IPS DF 6.9 (cell line): ENCODE measurements at regions not wholly inside any gene's neighbourhood (a gene's known extent, or its start where the extent isn't known, plus 50 kb on each side); places are given as distances from the start of the nearest gene placed in this dataset.
"Not testable (repeated sequence)": the region's sequence is repeated elsewhere in the genome, so short reads cannot be mapped to it uniquely, and the experiment has no call there.

Experiments
- DNase-seq: peaks from one replicate; pipeline ENCODE4 v3.0.0-alpha.2; 2013; ENCODE audit warnings: low read depth, low spot score
- H3K27ac ChIP-seq: one replicate; pipeline ENCODE4 v1.5.1; 2013; ENCODE audit warnings: low read length, control low read depth
- H3K27me3 ChIP-seq: 2 replicates; pipeline ENCODE4 v1.6.1; 2013; ENCODE audit warnings: mild to moderate bottlenecking, low read length; ENCODE audit not compliant: control insufficient read depth, insufficient read depth
- H3K36me3 ChIP-seq: 2 replicates; pipeline ENCODE4 v1.6.1; 2013; ENCODE audit warnings: low read length; ENCODE audit not compliant: control insufficient read depth, insufficient read depth
- H3K4me1 ChIP-seq: 2 replicates; pipeline ENCODE4 v1.6.1; 2013; ENCODE audit warnings: low read length; ENCODE audit not compliant: control insufficient read depth, insufficient read depth
- H3K4me3 ChIP-seq: 2 replicates; pipeline ENCODE4 v1.5.1; 2013; ENCODE audit warnings: mild to moderate bottlenecking, low read length
- H3K9me3 ChIP-seq: 2 replicates; pipeline ENCODE4 v1.6.1; 2013; ENCODE audit warnings: low read length, inconsistent platforms; ENCODE audit not compliant: control insufficient read depth, insufficient read depth
- WGBS: extraction: QIAGEN DNeasy Blood & Tissue Kit; methylation state at CpG from one replicate; pipeline ENCODE4 v1.1.7; 2013; ENCODE audit warnings: mixed read lengths, missing lambda C conversion rate; ENCODE audit not compliant: insufficient read length, insufficient coverage; 5-methylcytosine and 5-hydroxymethylcytosine counted together

DNA sequence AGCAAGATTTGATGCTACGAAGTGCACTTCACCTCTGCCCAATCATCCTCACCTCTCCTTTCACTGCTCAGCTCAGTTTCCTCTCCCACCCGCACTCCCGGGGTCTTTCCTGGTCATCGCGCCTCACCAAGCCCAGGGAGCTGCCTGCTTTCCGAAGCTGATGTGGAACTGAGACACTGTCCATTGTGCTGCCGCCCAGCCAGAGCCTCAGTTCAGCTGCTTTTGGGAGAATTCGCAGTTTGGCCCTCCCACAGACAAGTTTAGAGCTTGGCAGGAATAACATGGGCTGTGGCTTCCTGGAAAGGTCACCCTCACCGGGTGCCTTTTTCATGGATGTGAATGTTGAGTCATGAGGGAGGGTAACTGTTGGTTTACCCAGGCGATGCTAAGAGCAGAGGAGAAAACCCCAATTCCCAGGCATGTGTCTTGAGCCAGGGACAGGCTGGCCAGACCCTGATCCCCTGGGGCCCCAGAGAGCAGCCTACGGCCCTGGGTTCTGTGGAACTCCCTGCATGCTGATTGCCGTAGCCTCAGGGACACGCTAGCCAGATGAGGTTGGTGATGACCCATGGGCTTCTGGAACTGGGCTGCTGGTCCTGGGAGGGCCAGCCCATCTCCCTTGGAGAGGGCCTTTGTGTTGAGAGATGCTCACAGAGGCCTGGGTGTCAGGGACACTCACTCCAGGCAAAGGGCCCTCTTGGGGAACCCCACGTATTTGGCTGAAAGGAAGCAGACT lies 1687.5 kb downstream of the TP53TG3F start:
- no peaks in the 10 kb centered on the region; the same call in 1 of the 2 replicates for H3K4me1 ChIP-seq
- no CpG with 5 or more reads among the region's 14 CpGs for WGBS
- no peak overlapping the region for H3K4me3 ChIP-seq
- no peaks in the 10 kb centered on the region for H3K36me3 ChIP-seq
- no peak for DNase-seq
- peaks cover 37% of the 10 kb centered on the region for H3K9me3 ChIP-seq
- H3K27ac ChIP-seq = no peak overlapping the region
- no peaks in the 10 kb centered on the region for H3K27me3 ChIP-seq

DNA sequence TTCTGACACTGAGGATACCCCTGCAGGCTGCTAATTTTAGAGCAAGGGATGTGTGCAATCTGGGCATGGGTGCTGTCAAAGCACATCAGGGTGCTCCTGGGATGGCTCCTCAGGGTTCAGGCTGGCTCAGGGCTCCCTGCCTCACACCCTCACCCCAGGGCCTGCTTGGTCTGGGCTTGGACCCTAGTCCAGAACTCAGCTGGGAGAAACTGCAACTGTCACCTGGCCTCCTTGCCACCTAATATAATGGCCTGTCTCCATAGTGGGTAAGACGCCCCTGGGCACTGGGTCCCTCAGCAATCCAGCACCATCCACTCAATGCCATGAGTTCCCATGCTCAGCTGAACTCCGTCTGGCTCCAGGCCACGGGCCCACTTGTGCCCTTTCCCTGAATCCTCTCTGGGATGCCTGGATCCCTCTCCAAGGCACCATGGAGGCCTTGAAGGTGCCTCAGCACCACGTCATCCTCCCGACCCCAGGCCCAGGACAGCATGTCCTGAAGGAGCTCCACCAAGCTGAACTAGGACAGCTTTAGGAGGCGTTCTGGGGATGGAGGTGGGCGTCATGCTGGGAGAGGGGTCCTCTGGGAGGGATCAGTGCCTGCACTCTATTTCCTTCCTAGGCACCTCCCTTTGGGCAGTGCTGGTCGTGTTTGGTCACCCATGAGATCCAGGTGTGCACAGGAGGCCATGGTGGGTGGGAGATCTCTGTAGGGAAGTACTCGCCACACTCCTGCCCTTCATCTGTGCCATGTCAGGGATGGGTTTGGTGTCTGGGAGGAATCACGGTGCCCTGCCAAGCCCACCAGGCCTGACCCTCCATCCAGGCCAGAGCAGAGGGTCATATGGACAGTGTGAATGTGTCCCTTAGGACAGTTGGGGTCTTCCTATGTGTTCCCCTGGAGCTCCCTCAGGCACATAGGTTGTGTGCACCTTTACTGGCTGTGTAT lies 1688.4 kb downstream of the TP53TG3F start:
- WGBS = no CpG with 5 or more reads among the region's 10 CpGs
- H3K9me3 ChIP-seq = peaks cover 36% of the 10 kb centered on the region
- DNase-seq = no peak
- no peak overlapping the region for H3K4me3 ChIP-seq
- no peak overlapping the region for H3K27ac ChIP-seq
- no peaks in the 10 kb centered on the region; the same call in 1 of the 2 replicates for H3K4me1 ChIP-seq
- no peaks in the 10 kb centered on the region for H3K27me3 ChIP-seq
- no peaks in the 10 kb centered on the region for H3K36me3 ChIP-seq

DNA sequence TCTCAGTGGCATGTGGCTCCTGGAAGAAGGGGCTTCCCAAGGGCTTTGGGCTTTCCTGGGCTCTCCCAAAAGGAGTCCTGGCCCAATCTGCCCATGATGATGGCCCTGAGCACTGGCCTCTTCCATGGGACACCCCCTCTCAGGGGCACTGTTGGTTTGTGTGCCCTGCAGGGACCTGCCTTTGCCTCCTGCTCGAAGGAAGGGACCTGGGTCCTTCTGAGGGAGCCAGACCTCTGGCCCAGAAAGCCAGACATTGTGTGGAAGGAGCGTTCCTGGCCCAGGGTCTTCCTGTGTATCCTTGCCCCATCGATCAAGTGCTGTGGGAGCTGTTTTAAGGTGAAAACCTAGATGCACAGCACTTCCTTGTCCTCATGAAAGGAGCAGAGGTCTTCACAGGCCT lies 1689.3 kb downstream of the TP53TG3F start:
- Histone ChIP-seq H3K9me3 (peaks cover 33% of the 10 kb centered on the region), H3K36me3 (no peaks in the 10 kb centered on the region), H3K27me3 (no peaks in the 10 kb centered on the region), H3K27ac (no peak overlapping the region), H3K4me1 (no peaks in the 10 kb centered on the region), H3K4me3 (no peak overlapping the region)
- WGBS = no CpG with 5 or more reads among the region's 3 CpGs
- DNase-seq = no peak

DNA sequence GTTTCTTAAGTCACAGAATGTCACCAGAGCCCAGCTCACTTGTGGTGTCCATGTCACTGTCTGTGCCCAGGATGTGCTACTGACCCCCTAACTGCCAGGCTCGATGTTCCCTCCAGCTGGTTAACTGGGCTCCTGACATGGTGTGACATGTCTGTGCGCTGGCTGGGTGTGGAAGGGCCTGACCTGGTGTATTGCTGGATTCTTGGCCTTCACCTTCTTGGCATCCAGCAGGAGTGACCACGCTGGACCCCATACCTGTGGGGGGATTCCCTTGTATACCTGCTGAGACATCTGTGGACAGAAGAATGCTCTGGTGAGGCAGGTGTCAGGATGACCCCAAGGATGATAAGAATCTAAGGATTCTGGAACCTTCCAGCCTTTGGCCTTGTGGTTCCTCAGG lies 1690.1 kb downstream of the TP53TG3F start:
- WGBS = no CpG with 5 or more reads among the region's 3 CpGs
- no peak overlapping the region for H3K27ac ChIP-seq
- no peaks in the 10 kb centered on the region for H3K36me3 ChIP-seq
- H3K27me3 ChIP-seq = no peaks in the 10 kb centered on the region
- H3K9me3 ChIP-seq = peaks cover 29% of the 10 kb centered on the region
- no peak for DNase-seq
- H3K4me1 ChIP-seq = no peaks in the 10 kb centered on the region
- no peak overlapping the region for H3K4me3 ChIP-seq

DNA sequence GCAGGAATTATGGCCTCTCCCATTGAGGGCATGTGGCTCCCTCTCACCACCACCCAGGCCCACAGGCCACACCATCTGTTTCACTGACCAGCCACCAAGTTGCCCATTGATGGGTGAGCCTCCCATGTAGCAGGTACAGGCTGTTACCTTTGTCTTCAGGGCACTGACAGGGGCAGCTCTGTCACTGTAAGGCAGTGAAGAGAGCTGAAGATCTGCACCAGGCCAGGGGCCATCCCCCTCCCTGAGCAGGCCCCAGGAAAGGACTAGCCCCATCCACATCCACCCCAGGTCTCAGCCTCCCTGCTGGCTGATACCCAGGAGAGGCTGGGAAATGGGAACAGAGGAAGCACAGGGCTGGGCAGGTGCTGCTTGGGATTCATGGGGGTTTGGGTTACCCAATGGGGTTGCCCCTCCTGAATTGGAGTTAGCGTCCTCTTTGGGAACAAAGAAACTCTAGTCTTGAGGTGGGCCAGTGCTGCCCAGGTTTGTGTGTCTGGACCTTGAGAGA lies 1691.4 kb downstream of the TP53TG3F start:
- H3K36me3 ChIP-seq = no peaks in the 10 kb centered on the region
- WGBS = no CpG with 5 or more reads among the region's 1 CpG
- no peak overlapping the region for H3K4me3 ChIP-seq
- H3K27ac ChIP-seq = no peak overlapping the region
- no peaks in the 10 kb centered on the region for H3K4me1 ChIP-seq
- DNase-seq = no peak
- no peaks in the 10 kb centered on the region for H3K27me3 ChIP-seq
- peaks cover 27% of the 10 kb centered on the region for H3K9me3 ChIP-seq

DNA sequence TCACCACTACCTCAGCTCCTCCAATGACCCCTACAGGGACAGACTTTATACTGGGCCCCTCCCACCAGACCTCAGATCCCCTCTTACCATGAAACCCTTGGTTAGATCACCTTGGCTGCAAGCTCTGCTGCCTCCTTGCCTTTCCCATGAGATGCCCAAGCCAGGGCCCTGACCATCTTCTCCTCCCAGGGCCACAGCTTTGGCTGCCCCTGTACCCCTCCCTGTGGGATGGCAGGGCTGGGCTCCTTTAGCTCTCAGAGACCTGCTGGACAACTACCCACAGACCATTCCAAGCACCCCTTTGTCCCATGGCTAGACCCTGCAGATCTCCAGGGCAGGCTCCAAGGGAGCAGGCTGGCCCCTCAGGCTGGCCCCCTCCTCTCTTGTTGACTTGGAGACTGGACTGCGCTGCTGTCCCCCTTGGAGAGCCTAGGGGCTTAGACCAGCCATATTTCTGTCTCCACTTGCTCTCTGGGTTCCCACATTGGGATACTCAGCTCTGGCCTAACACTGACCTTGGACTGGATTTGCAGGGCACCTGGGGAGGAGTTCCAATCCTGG lies 1692.7 kb downstream of the TP53TG3F start:
- DNase-seq = no peak
- Histone ChIP-seq H3K27me3 (no peaks in the 10 kb centered on the region), H3K27ac (no peak overlapping the region), H3K4me3 (no peak overlapping the region), H3K4me1 (no peaks in the 10 kb centered on the region), H3K36me3 (no peaks in the 10 kb centered on the region), H3K9me3 (peaks cover 25% of the 10 kb centered on the region)
- WGBS = no CpG with 5 or more reads among the region's 1 CpG

DNA sequence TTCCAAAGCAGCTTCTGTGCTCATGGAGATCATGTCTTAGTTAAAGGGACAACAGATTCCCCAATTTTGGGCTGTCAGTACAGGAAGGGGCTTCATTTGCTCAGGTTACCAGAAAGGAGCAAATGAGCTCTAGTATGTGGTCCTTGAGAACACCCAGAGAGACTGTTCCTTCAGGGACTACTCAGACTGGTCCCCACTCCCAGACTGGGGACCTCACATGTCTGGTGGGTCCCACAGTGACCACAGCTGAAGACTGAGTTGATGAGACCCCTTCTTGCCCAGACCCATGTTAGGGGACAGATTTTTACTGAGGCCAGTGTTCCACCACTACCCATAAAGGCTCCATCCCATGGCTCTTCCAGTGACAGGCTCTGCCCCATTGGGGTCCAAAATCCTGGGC lies 1695.2 kb downstream of the TP53TG3F start:
- Histone ChIP-seq H3K36me3 (no peaks in the 10 kb centered on the region), H3K27me3 (no peaks in the 10 kb centered on the region), H3K9me3 (peaks cover 15% of the 10 kb centered on the region), H3K27ac (no peak overlapping the region), H3K4me1 (no peaks in the 10 kb centered on the region), H3K4me3 (no peak overlapping the region)
- DNase-seq = no peak

DNA sequence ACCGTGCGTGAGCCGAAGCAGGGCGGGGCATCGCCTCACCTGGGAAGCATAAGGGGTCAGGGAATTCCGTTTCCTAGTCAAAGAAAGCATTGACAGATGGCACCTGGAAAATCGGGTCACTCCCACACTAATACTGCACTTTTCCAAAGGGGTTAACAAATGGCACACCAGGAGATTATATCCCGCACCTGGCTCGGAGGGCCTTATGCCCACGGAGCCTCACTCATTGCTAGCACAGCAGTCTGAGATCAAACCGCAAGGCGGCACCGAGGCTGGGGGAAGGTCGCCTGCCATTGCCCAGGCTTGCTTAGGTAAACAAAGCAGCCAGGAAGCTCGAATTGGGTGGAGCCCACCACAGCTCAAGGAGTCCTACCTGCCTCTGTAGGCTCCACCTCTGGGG lies 1698.1 kb downstream of the TP53TG3F start:
- H3K4me3 ChIP-seq, H3K27ac ChIP-seq, H3K36me3 ChIP-seq, H3K4me1 ChIP-seq, H3K27me3 ChIP-seq, H3K9me3 ChIP-seq, DNase-seq: not testable (repeated sequence)
- no CpG with 5 or more reads among the region's 15 CpGs for WGBS

DNA sequence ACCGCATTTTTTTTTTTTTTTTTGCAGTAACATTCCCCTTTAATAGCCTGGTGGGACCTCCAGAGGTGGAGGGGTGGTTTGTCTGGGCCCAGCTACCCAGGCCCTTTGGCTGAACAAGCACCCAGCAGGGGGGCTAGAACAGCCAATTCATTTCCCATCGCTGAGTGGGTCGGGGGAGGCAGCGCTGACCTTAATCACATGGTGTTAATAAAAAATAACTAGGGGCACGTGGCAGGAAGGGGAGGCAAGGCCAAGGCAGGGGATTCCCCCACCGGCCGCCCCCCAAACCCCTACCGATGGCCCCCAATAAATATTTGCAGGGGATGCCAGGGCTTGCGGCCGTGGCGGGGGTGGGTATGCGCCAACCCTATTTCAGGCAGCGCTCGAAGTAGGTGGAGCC lies 1709.9 kb downstream of the TP53TG3F start:
- not testable (repeated sequence) for H3K9me3 ChIP-seq, H3K27me3 ChIP-seq, H3K36me3 ChIP-seq, H3K4me3 ChIP-seq, DNase-seq, H3K4me1 ChIP-seq, H3K27ac ChIP-seq
- WGBS = no CpG with 5 or more reads among the region's 14 CpGs

DNA sequence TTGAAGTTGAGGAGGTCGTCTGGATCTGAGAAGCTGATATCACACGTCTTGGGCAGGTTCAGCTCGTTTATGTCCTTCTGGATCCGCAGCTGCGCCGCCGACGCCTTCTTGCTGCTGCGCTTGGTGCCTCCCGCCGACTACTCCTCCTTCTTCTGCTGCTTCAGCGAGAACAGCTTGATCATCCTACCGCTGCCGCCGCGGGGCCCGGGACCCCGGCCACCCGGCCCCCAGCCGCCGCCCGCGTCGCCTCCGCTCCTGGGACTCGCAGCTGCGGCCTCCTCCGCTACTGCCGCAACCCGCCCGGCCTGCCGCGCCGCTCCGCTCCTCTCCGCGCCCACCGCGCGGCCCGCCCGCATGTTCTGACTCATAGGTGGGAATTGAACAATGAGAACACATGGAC lies 1710.6 kb downstream of the TP53TG3F start:
- not testable (repeated sequence) for H3K27me3 ChIP-seq, H3K36me3 ChIP-seq, H3K4me3 ChIP-seq, H3K4me1 ChIP-seq, DNase-seq, H3K27ac ChIP-seq
- peaks cover 10% of the 10 kb centered on the region for H3K9me3 ChIP-seq
- no CpG with 5 or more reads among the region's 42 CpGs for WGBS
